ENCODE measurements at regions not wholly inside any gene's neighbourhood (a gene's known extent, or its start where the extent isn't known, plus 50 kb on each side); places are given as distances from the start of the nearest gene placed in this dataset.

- H3K4me3 ChIP-seq (replicated peaks; ENCODE audit: low read depth, low read length) = no peak overlapping the region
- TF ChIP-seq CTCF (IDR thresholded peaks at IDR 0.05; ENCODE audit: low read depth, low read length, missing control alignments) = no peak
- DNase-seq (ENCODE audit: extremely low read depth, low read depth) = no peak
These were observed 180.3 kb upstream of the MKI67 start for GRCh38 chr10:128306535-128306934.

GRCh38 chr10:128306966-128307365 lies 180.7 kb upstream of the MKI67 start:
- DNase-seq (ENCODE audit: extremely low read depth, low read depth) = no peak
- H3K4me3 ChIP-seq (replicated peaks; ENCODE audit: low read depth, low read length) = no peak overlapping the region
- TF ChIP-seq CTCF (IDR thresholded peaks at IDR 0.05; ENCODE audit: low read depth, low read length, missing control alignments) = no peak

GRCh38 chr10:128307820-128308219 lies 181.6 kb upstream of the MKI67 start:
- no peak for DNase-seq (ENCODE audit: extremely low read depth, low read depth)
- TF ChIP-seq CTCF (IDR thresholded peaks at IDR 0.05; ENCODE audit: low read depth, low read length, missing control alignments) = no peak
- no peak overlapping the region for H3K4me3 ChIP-seq (replicated peaks; ENCODE audit: low read depth, low read length)

GRCh38 chr10:128310971-128311658 lies 184.9 kb upstream of the MKI67 start:
- no peak for DNase-seq (ENCODE audit: extremely low read depth, low read depth)
- no peak for TF ChIP-seq CTCF (IDR thresholded peaks at IDR 0.05; ENCODE audit: low read depth, low read length, missing control alignments)
- no peak overlapping the region for H3K4me3 ChIP-seq (replicated peaks; ENCODE audit: low read depth, low read length)

- H3K4me3 ChIP-seq (replicated peaks; ENCODE audit: low read depth, low read length) = no peak overlapping the region
- TF ChIP-seq CTCF (IDR thresholded peaks at IDR 0.05; ENCODE audit: low read depth, low read length, missing control alignments) = no peak
- no peak for DNase-seq (ENCODE audit: extremely low read depth, low read depth)
These were observed 186.0 kb upstream of the MKI67 start for GRCh38 chr10:128312250-128312649.

GRCh38 chr10:128314686-128315085 lies 188.5 kb upstream of the MKI67 start:
- no peak for TF ChIP-seq CTCF (IDR thresholded peaks at IDR 0.05; ENCODE audit: low read depth, low read length, missing control alignments)
- DNase-seq (ENCODE audit: extremely low read depth, low read depth) = no peak
- H3K4me3 ChIP-seq (replicated peaks; ENCODE audit: low read depth, low read length) = no peak overlapping the region

All from HFF-Myc (cell line).